ENCODE measurements at regions not wholly inside any gene's neighbourhood (a gene's known extent, or its start where the extent isn't known, plus 50 kb on each side); places are given as distances from the start of the nearest gene placed in this dataset.
"Not testable (repeated sequence)": the region's sequence is repeated elsewhere in the genome, so short reads cannot be mapped to it uniquely, and the experiment has no call there.

DNA sequence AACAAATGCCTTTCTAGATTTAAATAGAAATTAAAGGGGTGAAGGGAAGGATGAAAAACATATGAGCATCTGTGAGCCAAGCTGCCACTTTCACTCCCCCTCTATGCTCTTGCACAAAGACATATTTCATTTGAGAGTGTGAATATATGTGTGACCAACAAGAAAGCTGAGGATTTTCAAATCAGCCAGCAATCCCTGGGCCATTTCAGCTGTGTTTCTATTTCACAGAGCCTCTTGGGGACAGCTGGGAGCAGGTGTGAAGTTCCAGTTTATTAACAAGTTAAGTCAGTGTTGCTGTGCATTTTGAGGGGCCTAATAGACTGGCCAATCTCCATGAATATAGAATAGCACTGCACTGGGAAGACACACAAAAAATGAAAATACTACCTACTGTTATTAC, 248.7 kb upstream of the RGMB start:
- no peak for DNase-seq

DNA sequence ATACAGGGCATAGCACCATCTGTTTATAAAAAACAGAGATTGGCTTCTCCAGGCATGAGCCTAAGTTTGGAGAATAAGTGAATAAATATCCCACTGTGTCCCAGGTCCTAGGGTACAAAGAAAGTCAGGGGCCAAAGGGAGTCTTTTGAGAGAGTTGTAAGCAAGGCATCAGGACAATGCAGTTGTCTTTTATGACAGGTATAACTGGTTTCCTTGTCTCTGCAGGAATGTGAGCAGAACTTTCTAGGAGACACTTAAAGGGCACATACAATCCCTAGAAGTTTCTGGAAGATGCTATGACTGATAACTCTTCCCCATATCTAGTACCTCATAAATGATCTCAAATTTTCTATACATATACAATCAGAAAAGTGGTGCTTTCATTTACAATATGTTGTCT, 245.6 kb upstream of the RGMB start:
- DNase-seq, result no peak

DNA sequence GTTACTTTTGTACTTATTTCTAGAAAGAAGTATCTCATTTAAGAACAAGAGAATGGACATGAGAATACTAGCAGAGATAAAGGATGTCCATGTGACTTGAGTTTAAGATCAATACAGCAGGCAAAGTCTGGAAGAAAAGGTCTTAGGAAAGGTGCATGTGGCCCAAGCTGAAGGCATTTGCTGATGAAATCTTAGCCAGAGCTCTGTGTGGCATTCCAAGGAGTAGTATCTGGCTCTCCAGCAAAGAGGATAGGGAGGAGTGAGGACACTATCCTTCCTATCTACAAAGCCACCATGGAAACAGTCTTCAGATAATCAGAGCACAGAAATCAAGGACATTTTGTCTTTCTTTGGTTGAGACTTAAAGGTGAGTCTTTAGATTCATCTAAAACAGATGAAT, 244.1 kb upstream of the RGMB start:
- no peak for DNase-seq

DNA sequence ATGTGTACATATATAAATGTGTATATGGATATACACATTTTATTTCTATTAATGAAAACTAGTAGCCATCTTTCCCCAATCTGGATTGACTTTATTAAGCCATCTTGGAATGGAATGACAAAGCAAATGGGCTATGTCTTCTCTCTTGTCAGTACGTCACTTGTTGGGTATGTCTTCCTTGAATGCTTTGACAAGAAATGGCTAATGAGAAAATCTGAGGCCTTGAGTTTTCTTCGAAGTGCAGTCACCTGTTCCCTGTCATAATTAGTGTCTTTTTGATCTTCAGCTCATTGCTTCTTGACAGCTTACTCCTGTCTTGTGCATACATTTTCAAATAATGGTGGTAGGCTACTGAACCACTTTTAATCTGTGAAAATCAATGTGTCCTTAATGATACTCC, 243.2 kb upstream of the RGMB start:
- no peak for DNase-seq

DNA sequence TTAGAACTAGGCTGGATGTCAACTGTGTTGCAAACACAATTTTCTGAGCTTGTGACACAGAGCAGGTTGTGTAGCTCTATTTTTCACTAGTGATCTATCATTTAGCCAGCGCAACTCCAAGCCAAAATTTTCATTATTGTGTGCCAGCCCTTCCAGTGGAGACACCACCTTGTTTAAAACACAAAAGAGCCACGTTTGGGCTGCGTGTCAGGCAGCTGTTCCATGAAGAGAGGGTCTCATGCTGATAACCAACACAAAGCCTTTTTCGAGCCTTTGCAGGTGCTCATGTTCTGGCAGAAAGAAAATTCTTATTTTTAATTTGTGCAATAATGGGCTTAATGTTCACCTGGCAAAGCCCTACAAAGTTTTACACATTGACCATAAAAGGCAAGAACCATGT, 237.6 kb upstream of the RGMB start:
- peak; percentile 67 for DNase-seq

DNA sequence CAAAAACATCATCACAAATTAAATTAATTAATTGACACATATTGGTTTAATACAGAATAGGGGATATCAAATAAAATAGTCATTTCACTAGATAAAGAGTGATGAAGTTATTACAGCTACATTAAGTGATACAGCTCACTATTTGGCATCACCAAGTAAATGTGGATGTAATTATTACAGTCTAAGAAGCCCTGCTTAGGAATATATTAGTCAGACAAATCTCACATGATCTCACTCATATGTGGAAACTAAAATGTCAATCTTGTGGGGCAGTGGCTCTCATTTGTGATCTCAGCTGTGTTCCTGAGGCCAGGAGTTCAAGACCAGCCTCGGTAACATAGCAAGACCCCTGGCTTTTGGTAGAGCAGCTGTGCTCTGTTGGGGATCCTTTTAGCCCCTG, 233.4 kb upstream of the RGMB start:
- no peak for DNase-seq

DNA sequence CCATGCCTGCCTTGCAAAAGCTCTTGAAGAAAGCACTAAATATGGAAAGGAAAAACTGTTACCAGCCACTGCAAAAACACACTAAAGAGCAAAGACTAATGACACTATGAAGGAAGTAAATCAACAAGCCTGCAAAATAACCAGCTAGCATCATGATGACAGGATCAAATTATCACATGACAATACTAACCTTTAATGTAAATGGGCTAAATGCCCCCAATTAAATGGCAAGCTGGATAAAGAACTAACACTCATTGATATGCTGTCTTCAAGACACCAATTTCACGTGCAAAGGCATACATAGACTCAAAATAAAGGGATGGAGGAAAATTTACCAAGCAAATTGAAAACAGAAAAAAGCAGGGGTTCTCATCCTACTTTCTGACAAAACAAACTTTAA, 231.8 kb upstream of the RGMB start:
- no peak for DNase-seq

DNA sequence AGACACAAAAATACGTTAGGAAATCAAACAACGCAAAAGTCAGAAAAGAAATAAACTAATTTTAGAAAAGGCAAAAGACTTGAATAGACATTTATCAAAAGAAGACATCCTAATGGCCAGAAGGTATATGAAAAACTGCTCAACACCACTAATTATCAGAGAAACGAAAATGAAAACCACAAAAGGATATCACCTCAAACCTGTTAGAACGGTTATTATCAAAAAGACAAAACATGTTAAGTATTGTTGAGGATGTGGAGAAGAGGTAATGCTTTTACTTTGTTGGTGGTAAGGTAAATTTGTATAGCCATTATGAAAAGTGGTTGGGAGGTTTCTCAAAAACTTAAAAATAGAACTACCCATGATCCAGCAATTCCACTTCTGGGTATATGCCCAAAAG, 230.0 kb upstream of the RGMB start:
- no peak for DNase-seq

DNA sequence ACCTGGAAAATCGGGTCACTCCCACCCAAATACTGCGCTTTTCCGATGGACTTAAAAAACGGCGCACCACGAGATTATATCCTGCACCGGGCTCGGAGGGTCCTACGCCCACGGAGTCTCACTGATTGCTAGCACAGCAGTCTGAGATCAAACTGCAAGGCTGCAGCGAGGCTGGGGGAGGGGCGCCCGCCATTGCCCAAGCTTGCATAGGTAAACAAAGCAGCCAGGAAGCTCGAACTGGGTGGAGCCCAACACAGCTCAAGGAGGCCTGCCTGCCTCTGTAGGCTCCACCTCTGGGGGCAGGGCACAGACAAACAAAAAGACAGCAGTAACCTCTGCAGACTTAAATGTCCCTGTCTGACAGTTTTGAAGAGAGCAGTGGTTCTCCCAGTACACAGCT, 226.5 kb upstream of the RGMB start:
- DNase-seq, result not testable (repeated sequence)

DNA sequence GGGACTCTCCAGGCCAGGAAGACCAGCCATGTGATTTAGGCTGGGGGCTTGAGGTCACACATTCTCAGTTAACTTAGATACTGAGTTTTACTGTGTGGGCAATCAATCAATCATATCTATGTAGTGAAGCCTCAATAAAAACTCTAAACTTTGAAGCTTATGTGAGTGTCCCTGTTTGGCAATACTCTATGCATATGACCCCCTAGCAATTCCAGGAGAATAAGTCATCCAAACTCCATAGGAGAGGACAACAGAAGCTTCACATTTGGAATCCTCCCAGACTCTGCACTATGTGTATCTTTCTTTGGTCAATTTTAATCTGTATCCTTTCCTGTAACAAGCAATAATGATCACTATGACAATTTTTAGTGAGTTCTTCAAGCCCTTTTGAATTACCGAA, 216.8 kb upstream of the RGMB start:
- DNase-seq, result no peak

DNA sequence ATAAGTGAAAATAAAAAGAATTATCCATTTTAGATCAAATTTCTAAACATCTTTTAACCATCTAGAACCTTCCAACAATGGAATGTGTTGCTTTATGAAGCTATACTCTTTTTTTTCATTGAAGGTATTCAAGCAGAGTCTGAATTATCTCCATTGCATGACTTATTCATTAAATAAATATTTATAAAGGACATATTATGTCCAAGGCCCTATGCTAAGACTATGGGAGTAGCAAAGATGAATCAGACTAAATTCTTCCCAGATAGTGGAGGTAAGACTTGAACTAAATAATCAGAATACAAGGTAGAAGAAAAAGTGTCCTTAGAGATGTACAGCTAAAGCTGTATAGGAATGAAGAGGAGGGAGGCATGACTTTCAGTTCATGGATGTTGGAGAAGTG, 215.5 kb upstream of the RGMB start:
- no peak for DNase-seq

DNA sequence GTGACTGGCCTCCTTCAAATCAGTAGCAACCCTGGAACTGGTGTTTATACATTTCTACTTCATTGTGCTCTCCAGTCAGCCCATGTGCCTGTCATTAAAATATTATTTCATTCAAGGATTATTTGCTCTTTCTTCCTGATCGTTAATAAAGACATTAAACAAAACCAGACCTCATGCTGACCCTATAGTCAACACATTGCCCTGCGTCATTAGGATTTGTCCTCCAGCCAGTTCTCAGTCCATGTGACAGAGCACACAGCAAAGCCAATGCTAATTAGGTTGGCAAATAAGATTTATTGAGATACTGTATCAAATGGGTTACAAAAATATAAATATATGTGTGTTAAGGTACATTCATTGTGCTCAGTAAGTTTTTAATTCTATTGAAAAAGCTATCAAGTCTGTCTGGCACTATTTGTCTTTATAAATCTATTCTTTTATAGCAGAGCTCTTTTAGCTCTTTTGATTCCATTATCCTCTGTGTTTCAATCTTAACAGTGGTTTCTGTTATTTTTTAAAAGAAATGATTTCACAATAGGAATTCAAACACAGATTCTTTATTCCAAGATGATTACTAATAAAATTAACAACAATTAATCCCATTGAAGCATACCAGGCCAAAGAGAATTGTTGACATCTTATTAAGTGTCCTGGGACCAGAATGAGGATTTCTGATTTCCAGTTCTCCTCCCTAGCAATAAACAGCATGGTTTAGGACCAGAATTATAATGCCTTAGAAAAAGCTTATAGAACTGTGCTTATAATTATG, 209.4 kb upstream of the RGMB start:
- DNase-seq, result no peak

DNA sequence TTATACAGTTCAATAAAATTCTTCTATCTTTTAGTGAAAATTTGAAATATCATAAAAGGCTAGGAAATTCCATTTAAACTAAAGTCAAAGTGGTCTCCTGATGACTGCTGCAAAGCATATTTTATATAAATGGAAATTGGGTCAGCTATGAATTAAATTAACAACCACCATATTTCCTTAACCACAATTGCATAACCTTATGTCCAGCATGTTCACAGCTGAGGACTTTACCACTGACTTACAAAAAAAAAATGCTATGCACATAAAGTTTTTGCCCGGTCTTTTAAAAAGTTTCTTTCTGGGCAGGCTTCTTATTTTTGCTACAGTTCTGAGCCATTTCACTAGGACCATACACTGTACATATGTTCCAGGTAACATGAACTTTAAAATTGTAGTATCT, 208.6 kb upstream of the RGMB start:
- no peak for DNase-seq

DNA sequence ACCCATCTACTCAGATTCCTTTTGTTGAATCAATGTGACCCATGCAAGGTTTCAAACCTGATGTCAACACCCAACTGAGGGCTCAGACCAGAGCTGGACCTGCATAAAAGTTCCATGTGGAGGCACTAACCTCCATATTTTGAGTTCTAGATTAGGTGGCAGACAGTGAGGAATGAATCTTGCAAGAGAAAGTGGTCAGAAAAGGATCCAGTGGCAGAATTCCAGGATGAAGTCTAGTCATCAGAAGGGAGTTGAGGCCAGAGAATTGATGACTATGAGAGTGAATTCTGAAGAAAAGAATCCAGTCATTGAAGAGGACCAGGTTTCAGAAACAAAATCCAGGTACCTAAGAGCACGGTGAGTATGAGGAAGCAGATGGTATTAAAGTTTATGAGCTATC, 205.1 kb upstream of the RGMB start:
- DNase-seq, result no peak

DNA sequence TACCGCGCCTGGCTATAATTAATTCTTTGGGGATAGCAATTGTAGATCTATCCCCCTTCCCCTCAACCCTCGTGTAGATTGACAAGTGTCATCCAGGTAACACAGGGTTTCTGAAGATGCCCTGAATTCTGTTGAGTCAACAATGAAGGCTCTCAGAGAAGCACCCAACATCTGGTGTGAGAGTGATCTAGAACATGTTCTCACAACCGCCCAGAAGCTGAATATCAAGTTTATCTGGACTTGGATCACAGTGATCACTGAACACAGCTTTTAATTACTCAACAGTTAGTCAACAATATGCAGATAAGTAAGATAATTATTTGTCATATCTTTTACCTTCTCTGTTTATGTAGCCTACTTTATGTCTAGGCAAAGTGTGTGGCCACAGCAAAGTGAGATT, 204.2 kb upstream of the RGMB start:
- no peak for DNase-seq

DNA sequence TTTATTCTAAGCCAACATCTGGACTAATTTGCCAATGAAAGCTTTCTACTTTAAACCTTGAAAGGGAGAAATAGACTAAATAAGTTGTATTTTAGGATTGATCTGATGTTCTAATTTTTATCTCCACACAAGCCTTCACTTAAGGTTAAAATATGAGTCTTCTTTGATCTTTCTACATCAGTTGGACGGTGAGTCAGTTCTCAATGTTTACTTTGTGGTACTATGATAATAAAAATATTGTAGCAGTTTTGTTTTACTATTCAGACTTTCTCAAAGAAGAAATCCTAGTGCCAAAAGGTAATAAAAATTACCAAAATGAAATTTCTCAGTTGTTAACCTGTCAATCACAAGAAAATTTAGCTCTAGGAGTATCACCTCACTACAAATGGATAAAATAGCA, 203.5 kb upstream of the RGMB start:
- no peak for DNase-seq

DNA sequence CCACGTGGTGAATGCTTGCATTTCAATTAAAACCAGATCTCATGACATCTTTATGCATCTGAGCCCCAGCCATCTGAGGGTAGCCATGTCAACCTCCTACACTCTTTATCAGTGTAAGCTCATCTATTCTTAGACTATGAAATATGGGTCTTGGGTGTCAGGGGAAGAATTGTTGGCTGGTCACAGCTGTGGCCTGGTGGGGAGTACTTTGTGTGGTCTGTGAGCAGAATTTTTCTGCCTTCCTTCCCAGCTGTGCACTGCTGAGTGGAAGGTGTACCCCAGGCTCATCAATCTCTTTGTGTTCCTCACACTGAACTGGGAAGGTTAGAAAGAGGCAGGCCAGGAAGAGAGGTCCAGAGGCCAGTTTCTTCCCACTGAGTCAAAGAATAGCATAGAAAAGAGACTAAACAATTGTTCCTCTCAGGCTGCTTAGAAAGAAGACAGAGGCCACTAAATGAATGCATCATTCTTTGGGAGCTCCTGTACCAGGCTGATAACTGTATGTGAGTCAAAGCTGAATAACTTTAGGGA, 202.7 kb upstream of the RGMB start:
- DNase-seq, result no peak

DNA sequence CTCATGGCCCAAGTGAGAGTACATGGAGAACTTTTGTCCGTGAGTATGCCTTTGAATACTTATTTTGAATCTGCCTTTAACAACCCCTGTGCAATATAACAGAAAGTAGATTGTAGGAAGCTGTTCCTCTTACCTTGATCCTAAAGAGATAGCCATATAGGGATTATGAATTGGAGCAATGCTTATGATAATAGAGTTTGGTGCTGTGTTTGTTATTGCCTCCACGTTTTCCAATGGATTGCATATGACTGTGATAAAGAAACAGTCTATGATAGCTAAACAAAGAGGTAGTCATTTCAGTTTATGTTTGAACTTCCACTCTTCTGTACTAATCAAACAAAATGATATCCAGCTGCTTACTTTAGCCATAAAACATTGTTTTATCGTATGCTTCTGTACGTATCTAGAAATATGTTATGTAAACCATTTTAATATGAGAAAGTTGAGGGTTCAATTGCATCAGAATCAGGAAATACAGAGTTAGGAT, 199.6 kb upstream of the RGMB start:
- DNase-seq, result no peak

DNA sequence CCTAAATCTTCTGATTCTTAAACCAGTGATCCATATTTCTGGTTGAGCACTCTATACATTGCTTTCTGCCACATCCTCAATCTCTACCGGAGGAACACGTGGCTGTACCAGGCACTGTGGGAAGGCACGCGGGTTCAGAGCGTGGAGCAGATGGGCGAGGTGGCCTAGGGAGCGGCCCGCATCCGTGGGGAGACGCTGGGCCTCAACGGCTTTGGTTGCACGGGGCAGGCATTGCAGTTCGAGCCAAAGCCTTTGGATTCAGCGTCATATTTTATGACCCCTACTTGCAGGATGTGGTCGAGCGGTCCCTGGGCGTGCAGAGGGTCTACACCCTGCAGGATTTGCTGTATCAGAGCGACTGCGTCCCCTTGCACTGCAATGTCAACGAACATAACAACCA, 197.2 kb upstream of the RGMB start:
- no peak for DNase-seq

DNA sequence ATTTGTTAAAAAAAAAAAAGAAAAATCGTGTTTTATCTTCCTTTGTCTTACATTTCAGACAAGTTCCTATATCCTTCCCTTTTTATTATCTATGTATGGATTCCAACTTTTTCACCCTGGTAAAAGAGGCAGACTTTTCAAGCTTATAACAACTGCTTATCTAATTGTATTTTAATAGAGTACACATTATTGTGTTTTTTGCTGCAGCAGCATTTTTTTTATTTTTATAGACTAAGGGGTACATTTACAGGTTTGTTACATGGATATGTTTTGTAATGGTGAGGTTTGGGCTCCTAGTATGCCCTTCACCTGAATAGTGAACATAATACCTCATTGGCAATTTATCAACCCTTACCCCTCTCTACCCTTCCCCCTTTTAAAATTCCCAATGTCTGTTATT, 195.0 kb upstream of the RGMB start:
- no peak for DNase-seq

DNA sequence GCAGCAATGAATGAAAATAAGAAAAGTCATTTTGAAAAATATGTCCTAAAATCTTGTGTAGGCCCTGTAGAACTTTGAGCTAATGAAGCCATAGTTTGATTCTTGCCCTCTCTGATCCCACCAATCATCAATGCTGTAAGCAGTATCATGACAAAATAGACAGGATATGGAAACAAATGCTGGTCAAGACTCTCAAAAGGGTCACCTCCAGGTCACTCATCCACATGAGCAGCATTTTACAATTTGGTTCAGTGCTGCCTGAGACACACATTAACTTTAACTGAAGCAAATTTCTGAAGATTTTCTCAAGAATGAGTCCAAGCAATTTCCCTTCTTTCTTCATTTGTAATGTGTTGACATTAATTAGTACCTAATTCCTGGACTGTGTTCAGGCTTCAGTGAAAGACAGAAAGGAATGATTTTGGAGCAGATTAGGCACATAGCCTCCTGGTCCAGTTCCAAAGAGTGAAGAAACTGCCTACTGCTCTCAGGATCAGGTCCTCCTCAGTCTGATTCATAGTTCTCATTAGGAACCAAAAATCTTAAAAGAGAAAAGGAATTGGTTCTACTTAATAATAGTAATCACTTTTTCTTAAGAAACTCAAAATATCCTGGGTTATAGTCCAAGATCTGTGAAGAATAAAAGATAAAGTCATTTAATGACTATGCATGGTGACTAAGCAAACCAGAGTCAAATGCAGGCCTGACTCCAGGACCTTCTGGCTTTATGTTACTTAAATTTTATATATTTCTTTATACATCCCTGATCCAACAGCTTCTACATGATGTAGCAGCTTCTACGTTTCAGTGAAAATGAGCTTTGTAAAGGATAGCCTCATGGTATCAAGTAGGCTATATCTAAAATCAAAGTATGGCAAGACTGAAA, 192.1 kb upstream of the RGMB start:
- no peak for DNase-seq

DNA sequence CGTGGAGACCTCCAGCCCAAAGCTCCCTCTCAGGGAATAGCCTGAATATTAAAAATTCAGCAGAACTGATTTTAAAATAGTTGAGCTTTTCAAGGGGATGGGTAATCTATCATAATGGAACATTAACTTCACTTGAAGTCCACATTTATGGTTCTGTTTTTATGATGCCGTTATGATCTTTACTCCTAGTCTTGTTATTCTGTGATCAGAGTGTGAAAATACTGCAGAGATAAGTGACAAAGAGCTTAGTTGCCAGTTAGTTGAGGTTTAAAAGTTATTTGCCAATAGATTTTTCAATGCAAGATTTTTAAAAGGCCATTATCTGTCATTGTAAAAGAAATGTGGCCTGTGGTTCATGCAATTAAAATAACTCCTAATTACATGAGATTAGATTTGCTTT, 189.9 kb upstream of the RGMB start:
- DNase-seq, result no peak

DNA sequence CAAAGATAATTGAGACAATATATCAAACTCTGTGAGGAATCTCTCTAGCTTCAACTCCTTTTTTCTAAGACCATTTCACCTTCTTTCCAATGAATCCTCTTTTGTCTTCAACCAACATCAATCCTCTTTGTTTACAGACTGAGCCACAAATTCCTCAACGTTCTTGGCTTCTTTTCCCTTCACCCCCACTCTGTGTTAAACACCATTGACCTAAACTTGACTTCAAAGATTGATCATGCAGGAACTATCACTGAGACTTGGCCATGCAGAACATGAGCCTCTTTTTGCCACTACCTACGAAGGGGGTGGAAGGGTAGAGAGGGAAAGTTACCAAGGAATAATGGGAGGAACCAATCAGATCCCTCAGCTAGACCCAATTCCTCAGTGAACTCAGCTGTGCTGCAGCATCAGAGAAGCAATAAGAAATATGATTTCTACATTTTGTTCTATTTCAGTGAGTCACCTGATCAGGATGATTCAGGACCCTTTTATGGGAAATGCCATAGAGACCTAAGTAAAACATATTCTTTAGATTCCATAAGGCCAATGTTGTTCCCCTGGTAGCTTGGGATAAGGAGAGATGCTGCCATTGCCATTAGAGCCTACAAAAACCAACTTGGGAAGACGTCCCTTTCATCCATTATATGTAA, 187.7 kb upstream of the RGMB start:
- DNase-seq, result no peak

DNA sequence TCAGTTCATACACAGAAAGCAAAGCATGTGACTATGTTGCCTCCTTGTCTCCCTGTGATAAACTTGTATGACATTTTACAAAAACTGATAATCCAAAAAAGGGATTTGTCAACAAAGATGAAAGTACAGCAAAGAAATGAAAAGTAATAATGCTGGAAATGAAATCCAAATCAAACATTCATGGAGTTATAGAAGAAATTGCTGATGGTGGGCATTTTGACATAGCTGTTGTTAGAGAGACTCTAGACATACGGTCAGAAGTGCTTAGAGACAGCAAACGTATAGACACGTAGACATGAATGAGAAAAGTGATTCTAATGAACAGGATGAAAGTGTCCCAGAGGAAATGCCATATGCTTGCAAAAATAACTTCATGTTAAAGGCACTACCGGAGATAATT, 186.9 kb upstream of the RGMB start:
- DNase-seq, result no peak

All from NCI-H1105 (cell line).